Stomach (tissue), 4 donors: ENCODE measurements at regions not wholly inside any gene's neighbourhood (a gene's known extent, or its start where the extent isn't known, plus 50 kb on each side); places are given as distances from the start of the nearest gene placed in this dataset.

Source experiments
- CTCF ChIP-seq, 7 experiments: fragments of 450-650 bp in 4 of 7; fragments of 200-600 bp in 3 of 7; sonication (generic) in 3 of 7; IDR thresholded peaks; one replicate each; pipeline ENCODE4 v1.5.1; 2016 to 2019; ENCODE audit warnings: antibody characterized with exemption in 7 of 7, control low read depth in 2 of 7, mild to moderate bottlenecking in 1 of 7
- EP300 ChIP-seq: sonication (generic); formaldehyde crosslinking; IDR thresholded peaks from one replicate; pipeline ENCODE4 v1.6.1; 2017; ENCODE audit warnings: antibody characterized with exemption
- POLR2A ChIP-seq, 4 donors: fragments of 450-650 bp; IDR thresholded peaks; one replicate each; pipeline ENCODE4 v1.6.1; 2016; ENCODE audit warnings: antibody characterized with exemption in 4 of 4, control low read depth in 2 of 4, mild to moderate bottlenecking in 1 of 4, moderate library complexity in 1 of 4

GRCh38 chr2:147487978-147488289 lies 356.9 kb upstream of the ACVR2A start:
- TF ChIP-seq CTCF (IDR thresholded peaks at IDR 0.05) (no peak), EP300 (no peak), POLR2A (IDR thresholded peaks at IDR 0.05) (no peak)
